ENCODE measurements at regions not wholly inside any gene's neighbourhood (a gene's known extent, or its start where the extent isn't known, plus 50 kb on each side); places are given as distances from the start of the nearest gene placed in this dataset.

GRCh38 chr12:97938031-97938430, 475.4 kb downstream of the RMST start:
- no peak for TF ChIP-seq EZH2 (IDR thresholded peaks at IDR 0.05; ENCODE audit: borderline replicate concordance, low read length)
- no peak for TF ChIP-seq CTCF (IDR thresholded peaks at IDR 0.05; ENCODE audit: low read length)
- H3K9ac ChIP-seq (ENCODE audit: low read length): no peak overlapping the region
- no peak overlapping the region for H3K4me2 ChIP-seq (ENCODE audit: low read length)
- H3F3A ChIP-seq (ENCODE audit: insufficient read depth, low read length): no peaks in the 10 kb centered on the region
- no peaks in the 10 kb centered on the region for H3K4me1 ChIP-seq (ENCODE audit: insufficient read depth, low read length, severe bottlenecking)
- H2AFZ ChIP-seq (ENCODE audit: low read length): no peak overlapping the region
- no peaks in the 10 kb centered on the region for H3K36me3 ChIP-seq (ENCODE audit: insufficient read depth, low read length)
- H3K27ac ChIP-seq (ENCODE audit: low read depth, low read length, poor library complexity, severe bottlenecking): no peak overlapping the region
- H3K79me2 ChIP-seq (ENCODE audit: insufficient read depth, low read length): no peaks in the 10 kb centered on the region
- H3K9me3 ChIP-seq (ENCODE audit: low read length): no peaks in the 10 kb centered on the region
- H3K27me3 ChIP-seq (ENCODE audit: insufficient read depth, low read length): no peaks in the 10 kb centered on the region
- H3K9me2 ChIP-seq (ENCODE audit: low read depth, low read length): no peaks in the 10 kb centered on the region
- no peaks in the 10 kb centered on the region for H4K20me1 ChIP-seq (ENCODE audit: insufficient read depth, low read length)
- no peak overlapping the region for H3K4me3 ChIP-seq (ENCODE audit: low read depth, low read length, poor library complexity, severe bottlenecking)

- H3F3A ChIP-seq (ENCODE audit: insufficient read depth, low read length): no peaks in the 10 kb centered on the region
- H3K4me1 ChIP-seq (ENCODE audit: insufficient read depth, low read length, severe bottlenecking): no peaks in the 10 kb centered on the region
- no peak overlapping the region for H2AFZ ChIP-seq (ENCODE audit: low read length)
- no peaks in the 10 kb centered on the region for H4K20me1 ChIP-seq (ENCODE audit: insufficient read depth, low read length)
- no peaks in the 10 kb centered on the region for H3K9me2 ChIP-seq (ENCODE audit: low read depth, low read length)
- no peaks in the 10 kb centered on the region for H3K79me2 ChIP-seq (ENCODE audit: insufficient read depth, low read length)
- H3K4me2 ChIP-seq (ENCODE audit: low read length): no peak overlapping the region
- TF ChIP-seq EZH2 (IDR thresholded peaks at IDR 0.05; ENCODE audit: borderline replicate concordance, low read length) (no peak), CTCF (IDR thresholded peaks at IDR 0.05; ENCODE audit: low read length) (no peak)
- no peaks in the 10 kb centered on the region for H3K9me3 ChIP-seq (ENCODE audit: low read length)
- H3K27me3 ChIP-seq (ENCODE audit: insufficient read depth, low read length): no peaks in the 10 kb centered on the region
- no peaks in the 10 kb centered on the region for H3K36me3 ChIP-seq (ENCODE audit: insufficient read depth, low read length)
- no peak overlapping the region for H3K9ac ChIP-seq (ENCODE audit: low read length)
- H3K27ac ChIP-seq (ENCODE audit: low read depth, low read length, poor library complexity, severe bottlenecking): no peak overlapping the region
- H3K4me3 ChIP-seq (ENCODE audit: low read depth, low read length, poor library complexity, severe bottlenecking): no peak overlapping the region
Observed at GRCh38 chr12:97939156-97939555, 476.6 kb downstream of the RMST start.

GRCh38 chr12:97940105-97940504, 477.5 kb downstream of the RMST start:
- H3K4me3 ChIP-seq (ENCODE audit: low read depth, low read length, poor library complexity, severe bottlenecking): no peak overlapping the region
- H3K27ac ChIP-seq (ENCODE audit: low read depth, low read length, poor library complexity, severe bottlenecking): no peak overlapping the region
- no peaks in the 10 kb centered on the region for H4K20me1 ChIP-seq (ENCODE audit: insufficient read depth, low read length)
- H3K4me2 ChIP-seq (ENCODE audit: low read length): no peak overlapping the region
- H3F3A ChIP-seq (ENCODE audit: insufficient read depth, low read length): no peaks in the 10 kb centered on the region
- no peaks in the 10 kb centered on the region for H3K9me2 ChIP-seq (ENCODE audit: low read depth, low read length)
- H3K4me1 ChIP-seq (ENCODE audit: insufficient read depth, low read length, severe bottlenecking): no peaks in the 10 kb centered on the region
- H3K9ac ChIP-seq (ENCODE audit: low read length): no peak overlapping the region
- no peaks in the 10 kb centered on the region for H3K9me3 ChIP-seq (ENCODE audit: low read length)
- no peaks in the 10 kb centered on the region for H3K36me3 ChIP-seq (ENCODE audit: insufficient read depth, low read length)
- H2AFZ ChIP-seq (ENCODE audit: low read length): no peak overlapping the region
- TF ChIP-seq CTCF (IDR thresholded peaks at IDR 0.05; ENCODE audit: low read length) (no peak), EZH2 (IDR thresholded peaks at IDR 0.05; ENCODE audit: borderline replicate concordance, low read length) (no peak)
- no peaks in the 10 kb centered on the region for H3K27me3 ChIP-seq (ENCODE audit: insufficient read depth, low read length)
- no peaks in the 10 kb centered on the region for H3K79me2 ChIP-seq (ENCODE audit: insufficient read depth, low read length)
